AG09309 (cell line): ENCODE measurements at regions not wholly inside any gene's neighbourhood (a gene's known extent, or its start where the extent isn't known, plus 50 kb on each side); places are given as distances from the start of the nearest gene placed in this dataset.

Experiments used
- DNase-seq: peaks from one replicate; pipeline ENCODE4 v3.0.0-alpha.2; 2010; ENCODE audit warnings: low read depth
- H3K4me3 ChIP-seq: 2 replicates; pipeline ENCODE4 v1.5.1; 2011; ENCODE audit warnings: mild to moderate bottlenecking, low read depth, low read length, moderate library complexity; ENCODE audit not compliant: control insufficient read depth
- TF ChIP-seq, protein P1 (sequence below): IDR thresholded peaks from 2 replicates; pipeline ENCODE4 v1.5.1; 2011; ENCODE audit warnings: mild to moderate bottlenecking, low read depth, low read length, inconsistent platforms; ENCODE audit not compliant: insufficient read depth, control insufficient read depth; ENCODE audit errors: missing control alignments

DNA sequence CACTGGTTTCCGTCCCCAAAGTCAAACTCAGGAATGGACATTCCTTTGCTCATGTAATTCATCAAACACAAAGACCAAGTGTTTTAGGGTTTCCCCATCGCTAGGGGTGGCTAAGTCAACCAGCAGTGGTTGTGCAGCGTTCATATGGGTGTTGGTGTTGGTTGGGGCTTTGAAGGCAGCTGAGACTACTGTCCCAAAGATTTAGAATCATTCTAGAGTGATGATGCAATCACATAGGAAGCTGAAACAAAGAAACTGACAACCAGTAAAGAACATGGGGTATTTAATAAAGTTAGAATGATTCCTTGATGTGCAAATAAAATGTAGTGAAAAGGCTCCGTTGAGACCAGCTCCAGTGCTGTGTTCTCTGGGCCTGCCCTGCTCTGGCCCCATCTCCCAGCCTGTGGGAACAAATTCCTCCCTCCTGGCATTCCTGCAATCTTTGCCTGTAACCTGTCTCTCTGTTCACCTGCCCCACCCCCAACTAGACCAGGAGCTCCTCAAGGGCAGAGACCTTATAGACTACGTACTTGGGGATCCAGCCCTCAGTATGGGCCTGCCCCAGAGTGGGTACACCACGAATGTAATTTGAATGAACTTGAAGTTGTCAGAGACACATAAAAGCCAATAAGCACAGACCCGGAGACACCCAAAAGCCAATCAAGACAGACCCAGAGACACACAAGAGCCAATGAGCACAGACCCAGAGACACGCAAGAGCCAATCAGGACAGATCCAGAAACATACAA lies 191.7 kb upstream of the TWIST2 start:
- DNase-seq = no peak
- no peak overlapping the region for H3K4me3 ChIP-seq
- TF ChIP-seq, protein P1, sequence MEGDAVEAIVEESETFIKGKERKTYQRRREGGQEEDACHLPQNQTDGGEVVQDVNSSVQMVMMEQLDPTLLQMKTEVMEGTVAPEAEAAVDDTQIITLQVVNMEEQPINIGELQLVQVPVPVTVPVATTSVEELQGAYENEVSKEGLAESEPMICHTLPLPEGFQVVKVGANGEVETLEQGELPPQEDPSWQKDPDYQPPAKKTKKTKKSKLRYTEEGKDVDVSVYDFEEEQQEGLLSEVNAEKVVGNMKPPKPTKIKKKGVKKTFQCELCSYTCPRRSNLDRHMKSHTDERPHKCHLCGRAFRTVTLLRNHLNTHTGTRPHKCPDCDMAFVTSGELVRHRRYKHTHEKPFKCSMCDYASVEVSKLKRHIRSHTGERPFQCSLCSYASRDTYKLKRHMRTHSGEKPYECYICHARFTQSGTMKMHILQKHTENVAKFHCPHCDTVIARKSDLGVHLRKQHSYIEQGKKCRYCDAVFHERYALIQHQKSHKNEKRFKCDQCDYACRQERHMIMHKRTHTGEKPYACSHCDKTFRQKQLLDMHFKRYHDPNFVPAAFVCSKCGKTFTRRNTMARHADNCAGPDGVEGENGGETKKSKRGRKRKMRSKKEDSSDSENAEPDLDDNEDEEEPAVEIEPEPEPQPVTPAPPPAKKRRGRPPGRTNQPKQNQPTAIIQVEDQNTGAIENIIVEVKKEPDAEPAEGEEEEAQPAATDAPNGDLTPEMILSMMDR = no peak

DNA sequence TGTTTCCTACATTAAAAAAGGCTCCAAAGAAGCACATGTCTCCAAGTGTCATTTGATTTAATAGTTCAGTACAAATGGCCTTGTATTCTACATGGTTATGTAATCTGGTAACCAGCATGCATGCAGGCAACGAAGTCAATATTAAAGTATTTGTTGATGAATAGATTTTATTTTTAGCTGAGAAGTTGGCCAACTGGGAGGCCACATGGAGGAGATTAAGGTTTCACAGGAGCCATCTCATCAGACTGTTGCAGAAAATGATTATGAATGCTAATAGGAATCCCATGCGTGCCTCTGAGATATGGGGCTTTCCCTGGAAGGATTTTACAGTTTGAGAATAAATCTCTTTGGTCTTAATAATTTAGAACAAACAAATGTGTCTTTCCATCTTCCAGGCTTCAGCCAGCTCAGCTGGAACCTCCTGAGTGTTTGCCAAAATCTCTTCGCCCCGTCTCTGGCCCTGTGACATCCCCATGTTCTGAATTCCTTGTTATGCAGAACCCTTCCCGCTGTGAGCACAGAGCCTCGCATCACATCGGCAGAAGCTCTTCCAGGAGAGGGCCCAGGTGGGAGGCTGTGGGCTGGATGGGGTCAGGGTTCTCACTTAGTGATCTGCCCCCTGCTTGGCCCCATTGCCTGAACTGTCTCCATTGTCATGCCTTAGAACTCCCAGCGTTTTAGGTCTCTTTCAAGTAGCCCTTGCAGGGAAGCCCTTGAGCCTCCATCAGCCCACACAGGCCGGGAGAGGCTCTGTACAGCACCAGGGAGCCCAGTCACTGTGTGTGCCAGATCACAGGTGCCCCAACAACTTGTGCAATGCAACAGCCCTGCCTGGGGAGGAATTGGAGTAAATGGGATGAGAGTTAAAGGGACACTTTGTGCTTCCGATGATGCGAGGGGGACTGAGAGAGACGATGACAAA lies 190.5 kb upstream of the TWIST2 start:
- DNase-seq = peak; percentile 25

DNA sequence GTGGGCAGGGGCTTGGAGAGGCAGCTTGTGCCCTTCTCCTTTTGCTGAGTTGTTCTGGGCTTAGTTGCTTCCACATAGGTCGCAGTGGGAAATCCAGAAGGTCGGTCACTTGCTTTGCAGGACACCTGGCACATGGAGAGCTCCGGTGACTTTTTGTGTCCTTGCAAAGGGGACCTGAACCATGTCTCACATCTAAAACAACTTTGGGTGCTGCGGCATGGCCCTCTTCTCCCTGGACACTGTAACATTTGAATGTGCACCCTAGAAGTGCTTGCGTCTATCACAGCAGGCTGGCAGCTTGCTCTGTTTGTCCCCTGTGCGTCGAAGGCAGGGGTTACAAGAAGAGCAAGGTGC lies 189.9 kb upstream of the TWIST2 start:
- no peak for DNase-seq

More for the DNA sequence above, 190.5 kb upstream of the TWIST2 start:
- TF ChIP-seq, protein P1 = no peak
- no peak overlapping the region for H3K4me3 ChIP-seq

DNA sequence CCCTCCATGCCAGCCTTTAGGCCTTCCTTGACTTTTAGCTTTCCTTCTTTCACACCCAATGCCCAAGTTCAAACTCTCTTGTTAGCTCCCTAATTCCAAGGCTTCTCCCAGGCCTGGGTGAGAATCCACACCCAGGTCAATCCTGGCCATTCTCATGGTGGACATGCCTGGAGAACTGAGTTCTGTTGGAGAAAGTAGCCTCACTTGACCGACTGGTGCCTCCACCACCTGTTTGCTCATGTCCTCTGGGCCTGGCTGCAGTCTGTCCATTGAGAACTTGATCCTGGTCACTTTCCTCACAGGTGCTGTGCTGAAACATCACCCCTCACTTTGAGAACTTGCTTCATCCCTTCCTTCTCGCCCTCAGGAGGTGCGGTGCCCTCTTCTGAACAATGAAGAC lies 189.1 kb upstream of the TWIST2 start:
- DNase-seq = no peak
- TF ChIP-seq, protein P1 = no peak
- H3K4me3 ChIP-seq = no peak overlapping the region

More for the DNA sequence above, 189.9 kb upstream of the TWIST2 start:
- no peak overlapping the region for H3K4me3 ChIP-seq
- TF ChIP-seq, protein P1 = no peak

DNA sequence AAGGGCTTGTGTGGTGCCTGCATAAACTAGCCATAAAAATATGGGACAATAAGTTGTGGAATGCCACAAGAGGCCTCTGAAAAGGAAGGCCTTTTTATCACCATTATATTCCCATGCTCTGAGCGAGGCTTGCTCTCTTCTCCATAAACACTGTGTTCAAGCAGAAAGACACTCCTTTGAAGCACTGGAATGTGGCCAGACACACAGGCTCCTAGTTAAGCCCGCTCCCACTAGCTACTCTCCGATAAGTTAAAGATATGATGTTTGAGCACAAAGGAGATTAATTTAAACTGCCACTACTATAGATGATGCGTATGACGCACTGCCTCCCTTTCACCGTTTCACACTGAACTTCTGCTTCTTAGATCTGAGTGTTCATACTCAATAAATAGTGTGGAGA lies 188.7 kb upstream of the TWIST2 start:
- no peak for DNase-seq
- TF ChIP-seq, protein P1 = no peak

DNA sequence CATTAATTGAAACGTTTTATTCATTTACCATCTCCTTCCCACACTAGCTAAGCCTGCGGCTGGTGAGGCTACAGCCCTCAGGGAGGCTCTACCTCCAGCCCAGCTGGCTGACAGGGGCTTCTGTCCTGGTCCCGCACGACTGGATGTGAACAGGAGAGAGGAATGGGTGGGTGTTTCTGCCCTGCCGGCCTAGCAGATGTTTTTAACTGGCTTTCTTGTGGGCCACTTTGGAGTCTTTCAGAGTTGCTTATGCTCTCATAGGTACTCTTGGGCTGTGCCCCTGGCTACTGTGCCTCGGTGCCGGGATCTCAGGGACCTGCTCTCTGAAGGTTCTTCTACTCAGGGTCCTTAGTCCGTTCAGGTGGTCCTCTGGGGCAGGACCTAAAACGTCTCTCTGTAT lies 184.3 kb upstream of the TWIST2 start:
- DNase-seq = no peak
- TF ChIP-seq, protein P1 = no peak
- H3K4me3 ChIP-seq = no peak overlapping the region

More for the DNA sequence above, 188.7 kb upstream of the TWIST2 start:
- no peak overlapping the region for H3K4me3 ChIP-seq
